Mucosa of rectum (tissue), 2 donors: ENCODE measurements at regions not wholly inside any gene's neighbourhood (a gene's known extent, or its start where the extent isn't known, plus 50 kb on each side); places are given as distances from the start of the nearest gene placed in this dataset.

Source experiments
- H3K27ac ChIP-seq, 2 donors: one replicate each; pipeline ENCODE4 v1.7.0; 2013; ENCODE audit warnings: inconsistent platforms in 2 of 2, low read depth in 2 of 2, low read length in 2 of 2
- H3K27me3 ChIP-seq, 2 donors: one replicate each; pipeline ENCODE4 v1.7.0; 2013; ENCODE audit warnings: low read length in 2 of 2; ENCODE audit not compliant: control insufficient read depth in 2 of 2, insufficient read depth in 2 of 2
- H3K36me3 ChIP-seq, 2 donors: one replicate each; pipeline ENCODE4 v1.7.0; 2013; ENCODE audit warnings: low read length in 2 of 2; ENCODE audit not compliant: control insufficient read depth in 2 of 2, insufficient read depth in 2 of 2
- H3K4me1 ChIP-seq, 2 donors: one replicate each; pipeline ENCODE4 v1.7.0; 2013; ENCODE audit warnings: low read length in 2 of 2, mild to moderate bottlenecking in 1 of 2; ENCODE audit not compliant: control insufficient read depth in 2 of 2, insufficient read depth in 2 of 2
- H3K4me3 ChIP-seq, 2 donors: one replicate each; pipeline ENCODE4 v1.7.0; 2013; ENCODE audit warnings: low read length in 2 of 2
- H3K9ac ChIP-seq, 2 donors: one replicate each; pipeline ENCODE4 v1.7.0; 2013; ENCODE audit warnings: low read length in 2 of 2, low read depth in 1 of 2, mild to moderate bottlenecking in 1 of 2
- H3K9me3 ChIP-seq, 2 donors: one replicate each; pipeline ENCODE4 v1.7.0; 2013; ENCODE audit warnings: low read length in 2 of 2; ENCODE audit not compliant: control insufficient read depth in 2 of 2
- donor health status: healthy.
- donor health status: Normal muscosa, but diverticular disease.

DNA sequence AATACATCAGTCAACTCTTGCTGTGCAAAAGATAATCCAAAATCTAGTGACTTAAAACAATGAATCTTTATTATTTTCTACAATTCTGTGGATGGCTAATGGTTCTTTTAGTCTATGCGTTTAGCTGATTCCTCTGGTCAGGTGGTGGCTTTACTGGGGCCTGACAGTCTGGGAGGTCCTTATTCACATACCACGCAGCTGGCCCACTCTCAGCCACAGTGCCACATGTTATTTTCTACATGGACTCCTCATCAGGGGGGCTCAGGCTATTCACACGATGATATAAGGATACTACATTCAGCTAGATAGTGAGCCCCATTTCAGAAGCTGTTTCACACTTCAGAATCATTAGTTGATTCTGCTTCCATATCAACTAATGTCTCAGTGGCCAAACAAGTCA, 287.5 kb upstream of the MGAT4C start:
- Histone ChIP-seq H3K4me1 (no peaks in the 10 kb centered on the region), H3K9me3 (no peaks in the 10 kb centered on the region), H3K27me3 (no peaks in the 10 kb centered on the region), H3K4me3 (no peak overlapping the region), H3K27ac (no peak overlapping the region), H3K9ac (no peak overlapping the region), H3K36me3 (no peaks in the 10 kb centered on the region)

DNA sequence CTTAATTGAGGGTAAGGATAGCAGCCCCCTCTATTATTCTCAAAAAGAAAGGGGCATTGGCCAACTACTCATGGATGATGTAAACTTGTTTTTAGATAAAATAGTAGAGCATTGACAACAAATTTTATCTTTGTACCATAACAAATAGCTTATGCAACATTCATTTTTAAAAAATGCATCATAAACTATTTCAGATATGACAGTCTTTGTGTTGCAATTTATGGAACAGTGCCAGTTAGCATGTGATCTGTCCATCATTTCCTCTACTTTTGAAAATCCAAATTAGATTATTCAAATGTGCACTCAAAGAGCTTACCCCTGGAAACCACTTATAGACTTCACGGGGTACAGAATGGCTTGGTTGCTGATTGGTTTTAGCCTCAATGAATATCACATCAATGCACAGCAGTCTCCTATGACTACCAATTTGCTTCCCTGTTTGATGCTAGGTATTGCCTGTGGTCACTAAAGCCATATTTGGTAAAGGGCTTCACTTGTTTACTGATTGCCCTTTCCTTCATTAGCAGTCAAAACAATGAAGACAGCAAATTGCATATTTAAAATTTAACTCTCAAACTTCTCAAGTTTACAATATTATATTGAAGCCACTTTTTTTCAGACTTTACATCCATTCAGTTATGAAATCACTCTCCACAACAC, 274.9 kb upstream of the MGAT4C start:
- Histone ChIP-seq H3K27ac (no peak overlapping the region), H3K36me3 (no peaks in the 10 kb centered on the region), H3K4me1 (no peaks in the 10 kb centered on the region), H3K9me3 (peaks cover 0 to 2% of the 10 kb centered on the region in 2 donors), H3K9ac (no peak overlapping the region), H3K4me3 (no peak overlapping the region), H3K27me3 (no peaks in the 10 kb centered on the region)

DNA sequence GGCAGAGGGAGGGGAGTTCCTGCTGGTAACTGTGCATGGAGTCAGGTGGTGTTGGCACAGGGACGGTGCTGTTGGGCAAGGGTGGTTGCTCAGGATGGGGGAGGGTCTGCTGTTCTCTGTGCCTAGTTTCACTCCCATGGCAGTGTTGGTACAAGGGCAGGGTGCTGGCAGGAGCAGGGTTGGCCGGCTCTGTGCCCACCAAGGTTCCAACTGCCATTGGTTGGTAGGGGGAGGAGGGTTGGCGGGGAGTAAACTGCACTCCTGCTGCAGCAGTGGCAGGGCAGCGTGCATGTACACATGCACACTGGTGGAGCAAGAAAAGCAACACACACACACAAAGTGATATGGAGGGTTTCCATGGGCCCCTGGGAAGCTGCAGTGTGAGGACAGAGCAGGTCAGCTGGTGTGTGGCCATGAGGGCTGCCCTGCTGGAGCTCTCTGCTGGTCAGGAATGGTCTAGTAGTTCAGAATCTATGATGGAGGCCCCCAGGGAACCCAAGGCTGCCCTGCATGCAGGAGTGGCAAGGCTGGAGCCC, 269.9 kb upstream of the MGAT4C start:
- Histone ChIP-seq H3K4me1 (no peaks in the 10 kb centered on the region), H3K9me3 (peaks cover 0 to 2% of the 10 kb centered on the region in 2 donors)

DNA sequence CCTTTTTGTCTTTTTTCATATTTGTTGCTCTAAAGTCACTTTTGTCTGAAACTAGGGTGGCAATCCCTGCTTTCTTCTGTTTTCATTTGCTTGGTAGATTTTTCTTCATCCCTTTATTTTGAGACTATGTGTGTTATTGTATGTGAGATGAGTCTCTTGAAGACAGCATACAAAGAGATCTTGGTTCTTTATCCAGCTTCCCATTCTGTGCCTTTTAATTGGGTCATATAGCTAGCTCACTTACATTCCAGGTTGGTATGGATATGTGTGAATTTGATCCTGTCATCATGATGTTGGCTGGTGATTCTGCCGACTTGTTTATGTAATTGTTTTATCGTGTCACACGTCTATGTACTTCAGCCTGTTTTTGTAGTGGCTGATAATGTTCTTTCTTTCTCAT, 267.7 kb upstream of the MGAT4C start:
- H3K9ac ChIP-seq, result no peak overlapping the region
- no peaks in the 10 kb centered on the region for H3K4me1 ChIP-seq
- H3K36me3 ChIP-seq, result no peaks in the 10 kb centered on the region
- peaks cover 0 to 2% of the 10 kb centered on the region in 2 donors for H3K9me3 ChIP-seq
- H3K4me3 ChIP-seq, result no peak overlapping the region
- no peak overlapping the region for H3K27ac ChIP-seq
- H3K27me3 ChIP-seq, result no peaks in the 10 kb centered on the region

More for the DNA sequence above, 269.9 kb upstream of the MGAT4C start:
- Histone ChIP-seq H3K27me3 (no peaks in the 10 kb centered on the region), H3K27ac (no peak overlapping the region), H3K4me3 (no peak overlapping the region), H3K9ac (no peak overlapping the region), H3K36me3 (no peaks in the 10 kb centered on the region)

DNA sequence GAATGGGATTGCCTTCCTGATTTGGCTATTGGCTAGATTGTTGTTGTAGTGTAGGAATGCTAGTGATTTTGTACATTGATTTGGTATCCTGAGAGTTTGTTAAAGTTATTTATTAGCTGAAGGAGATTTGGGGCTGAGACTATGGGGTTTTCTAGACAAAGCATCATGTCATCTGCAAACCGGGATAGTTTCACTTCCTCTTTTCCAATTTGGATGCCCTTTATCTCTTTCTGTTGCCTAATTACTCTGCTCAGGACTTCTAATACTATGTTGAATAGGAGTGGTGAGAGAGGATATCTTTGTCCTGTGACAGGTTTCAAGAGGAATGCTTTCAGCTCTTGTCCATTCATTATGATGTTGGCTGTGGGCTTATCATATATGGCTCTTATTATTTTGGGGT, 265.7 kb upstream of the MGAT4C start:
- Histone ChIP-seq H3K4me1 (no peaks in the 10 kb centered on the region), H3K27me3 (no peaks in the 10 kb centered on the region), H3K36me3 (no peaks in the 10 kb centered on the region), H3K27ac (no peak overlapping the region), H3K9ac (no peak overlapping the region), H3K9me3 (peaks cover 0 to 2% of the 10 kb centered on the region in 2 donors), H3K4me3 (no peak overlapping the region)

DNA sequence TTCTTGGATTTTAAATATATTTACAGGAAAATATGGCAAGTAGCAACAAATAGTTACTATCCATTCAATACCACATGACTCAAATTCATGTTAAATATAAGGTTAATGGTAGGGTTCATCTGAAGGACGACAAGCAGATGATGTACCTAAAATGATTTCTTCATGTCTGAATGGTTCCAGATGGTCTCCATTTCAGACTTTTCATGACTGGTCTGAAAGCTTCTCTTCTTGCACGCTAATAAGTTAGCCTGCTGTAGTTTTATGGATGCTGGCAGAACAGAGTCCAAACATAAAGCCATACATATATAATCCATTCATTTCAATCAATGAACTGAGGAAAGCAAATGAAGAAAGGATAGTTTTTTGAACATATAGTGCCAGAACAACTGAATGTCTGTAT, 257.0 kb upstream of the MGAT4C start:
- Histone ChIP-seq H3K27me3 (no peaks in the 10 kb centered on the region), H3K9ac (no peak overlapping the region), H3K36me3 (no peaks in the 10 kb centered on the region), H3K4me3 (no peak overlapping the region), H3K27ac (no peak overlapping the region), H3K9me3 (no peaks in the 10 kb centered on the region), H3K4me1 (no peaks in the 10 kb centered on the region)

DNA sequence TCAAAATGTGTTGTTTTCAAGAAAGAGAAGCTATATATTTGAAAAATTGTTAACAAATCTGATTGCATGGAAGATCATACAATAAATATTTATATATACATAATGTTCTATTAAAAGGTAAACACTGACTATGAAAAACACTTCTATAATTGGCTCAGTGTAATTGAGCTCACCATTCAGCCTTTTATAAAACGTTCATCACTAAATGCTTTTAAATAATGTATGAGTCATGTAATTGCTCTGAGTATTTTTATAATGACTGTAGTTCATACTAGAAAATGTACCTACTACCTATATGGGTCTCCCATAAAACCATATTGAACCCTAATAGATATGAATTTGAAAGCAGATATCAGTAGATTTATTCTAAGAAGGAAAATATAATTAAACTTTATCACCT, 240.4 kb upstream of the MGAT4C start:
- Histone ChIP-seq H3K27ac (no peak overlapping the region), H3K9ac (no peak overlapping the region), H3K4me3 (no peak overlapping the region), H3K36me3 (no peaks in the 10 kb centered on the region), H3K4me1 (no peaks in the 10 kb centered on the region), H3K9me3 (no peaks in the 10 kb centered on the region), H3K27me3 (no peaks in the 10 kb centered on the region)

DNA sequence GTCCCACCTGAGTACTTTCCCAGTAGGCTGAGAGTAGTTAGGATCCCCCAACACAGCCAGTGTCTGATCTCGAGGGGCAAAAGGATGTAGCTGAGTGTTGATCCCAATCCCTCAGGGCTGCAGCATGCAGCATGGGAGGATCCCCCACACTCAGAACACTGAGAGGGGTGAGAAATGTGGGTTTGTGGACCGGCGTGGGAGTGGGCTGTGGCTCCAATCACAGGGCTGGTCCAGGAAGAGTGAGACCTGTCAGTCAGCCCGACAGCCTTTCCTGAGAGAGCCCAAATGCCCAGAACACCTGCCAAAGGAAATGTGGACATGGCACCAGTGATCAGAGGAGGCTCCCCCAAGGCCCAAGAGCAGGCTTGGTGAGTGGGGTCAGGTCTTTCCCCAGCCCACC, 228.3 kb upstream of the MGAT4C start:
- Histone ChIP-seq H3K27ac (no peak overlapping the region), H3K4me3 (no peak overlapping the region), H3K9ac (no peak overlapping the region), H3K27me3 (no peaks in the 10 kb centered on the region), H3K9me3 (peaks cover 0 to 2% of the 10 kb centered on the region in 2 donors), H3K4me1 (no peaks in the 10 kb centered on the region), H3K36me3 (no peaks in the 10 kb centered on the region)

DNA sequence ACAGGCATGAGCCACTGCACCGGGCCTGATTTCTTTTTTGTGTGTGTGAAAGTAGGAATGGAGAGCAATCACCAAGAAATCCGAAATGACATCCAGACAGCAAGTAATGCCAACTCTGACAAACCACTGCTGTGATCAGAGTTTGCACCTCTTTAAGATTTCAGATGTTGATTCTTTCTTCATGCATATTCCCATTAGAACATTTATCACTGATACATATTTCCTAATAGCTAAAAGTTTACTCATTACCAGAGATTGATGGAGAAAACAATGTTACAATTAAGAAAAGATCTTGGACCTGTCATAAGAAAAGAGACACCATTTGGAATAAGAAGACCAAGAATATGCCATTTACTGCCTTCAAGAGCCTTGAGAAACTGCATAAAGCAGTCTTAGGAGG, 217.0 kb upstream of the MGAT4C start:
- H3K27me3 ChIP-seq, result no peaks in the 10 kb centered on the region
- H3K9ac ChIP-seq, result no peak overlapping the region
- no peaks in the 10 kb centered on the region for H3K36me3 ChIP-seq
- no peak overlapping the region for H3K4me3 ChIP-seq
- no peaks in the 10 kb centered on the region for H3K9me3 ChIP-seq
- no peaks in the 10 kb centered on the region for H3K4me1 ChIP-seq
- H3K27ac ChIP-seq, result no peak overlapping the region

DNA sequence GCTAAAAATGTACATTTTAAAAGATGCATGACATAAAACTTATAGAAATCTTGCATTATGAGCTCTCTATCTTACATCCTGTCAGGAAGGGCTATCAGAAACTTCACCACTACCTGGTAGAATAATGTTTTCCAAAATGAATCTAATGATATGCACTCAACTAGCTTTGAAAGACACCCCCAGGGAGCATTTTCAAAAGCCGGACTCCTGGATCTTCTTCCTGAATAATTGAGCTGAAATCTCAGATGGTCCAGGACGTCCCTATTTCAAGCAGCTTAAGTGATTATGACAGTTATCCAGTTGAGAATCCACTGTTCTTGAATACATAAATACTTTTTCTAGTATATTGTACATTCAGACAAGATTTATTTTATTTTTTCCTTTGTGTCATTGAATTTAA, 200.6 kb upstream of the MGAT4C start:
- Histone ChIP-seq H3K9me3 (no peaks in the 10 kb centered on the region), H3K36me3 (no peaks in the 10 kb centered on the region), H3K27me3 (no peaks in the 10 kb centered on the region), H3K4me3 (no peak overlapping the region), H3K27ac (no peak overlapping the region), H3K4me1 (no peaks in the 10 kb centered on the region), H3K9ac (no peak overlapping the region)
